Loucy (cell line): ENCODE measurements at regions not wholly inside any gene's neighbourhood (a gene's known extent, or its start where the extent isn't known, plus 50 kb on each side); places are given as distances from the start of the nearest gene placed in this dataset.

Source experiments
- H2AFZ ChIP-seq: fragments of 200-600 bp; sonication (generic); 2 replicates; pipeline ENCODE4 v1.6.0; 2016; ENCODE audit warnings: antibody characterized with exemption, mild to moderate bottlenecking, low read length, moderate library complexity
- H3F3A ChIP-seq: fragments of 200-600 bp; 2 replicates; pipeline ENCODE4 v1.6.0; 2016; ENCODE audit warnings: antibody characterized with exemption, low read depth, mild to moderate bottlenecking
- H3K27me3 ChIP-seq: fragments of 200-600 bp; sonication (generic); 2 replicates; pipeline ENCODE4 v1.6.1; 2014; ENCODE audit warnings: low read length, mild to moderate bottlenecking; ENCODE audit not compliant: insufficient read depth, poor library complexity, severe bottlenecking
- H3K36me3 ChIP-seq: fragments of 200-600 bp; sonication (generic); 2 replicates; pipeline ENCODE4 v1.6.1; 2016; ENCODE audit warnings: low read length; ENCODE audit not compliant: insufficient read depth
- H3K4me1 ChIP-seq: fragments of 200-600 bp; sonication (generic); 2 replicates; pipeline ENCODE4 v1.5.1; 2014; ENCODE audit warnings: low read length, mild to moderate bottlenecking; ENCODE audit not compliant: insufficient read depth, poor library complexity, severe bottlenecking
- H3K4me2 ChIP-seq: fragments of 200-600 bp; sonication (generic); 2 replicates; pipeline ENCODE4 v1.6.0; 2014; ENCODE audit warnings: antibody characterized with exemption, low read length, low read depth, mild to moderate bottlenecking; ENCODE audit not compliant: poor library complexity, severe bottlenecking
- H3K4me3 ChIP-seq: fragments of 200-600 bp; sonication (generic); 2 replicates; pipeline ENCODE4 v1.5.1; 2014; ENCODE audit warnings: low read length, mild to moderate bottlenecking, mixed read lengths; ENCODE audit not compliant: poor library complexity, severe bottlenecking
- H3K79me2 ChIP-seq: fragments of 200-600 bp; sonication (generic); 2 replicates; pipeline ENCODE4 v1.6.1; 2014; ENCODE audit warnings: low read length; ENCODE audit not compliant: insufficient read depth
- H3K9ac ChIP-seq: fragments of 200-600 bp; sonication (generic); 2 replicates; pipeline ENCODE4 v1.6.0; 2014; ENCODE audit warnings: mild to moderate bottlenecking, low read depth, low read length, moderate library complexity; ENCODE audit not compliant: poor library complexity, severe bottlenecking
- H3K9me2 ChIP-seq: fragments of 200-600 bp; sonication (generic); replicated peaks from 2 replicates; pipeline ENCODE4 v1.6.1; 2016; ENCODE audit warnings: low read depth, low read length, mixed read lengths
- H3K9me3 ChIP-seq: fragments of 200-600 bp; sonication (generic); 2 replicates; pipeline ENCODE4 v1.6.1; 2014; ENCODE audit warnings: mild to moderate bottlenecking, antibody characterized with exemption, low read length, low read depth; ENCODE audit not compliant: insufficient read depth
- H4K20me1 ChIP-seq: fragments of 200-600 bp; sonication (generic); 2 replicates; pipeline ENCODE4 v1.6.0; 2014; ENCODE audit warnings: antibody characterized with exemption, low read length, mild to moderate bottlenecking; ENCODE audit not compliant: insufficient read depth, poor library complexity, severe bottlenecking
- CTCF ChIP-seq: fragments of 200-600 bp; sonication (generic); conservative IDR thresholded peaks from 2 replicates; pipeline ENCODE4 v1.5.1; 2014; ENCODE audit warnings: mild to moderate bottlenecking, antibody characterized with exemption, low read length
- EZH2phosphoT487 ChIP-seq: fragments of 200-600 bp; IDR thresholded peaks from 2 replicates; pipeline ENCODE4 v1.6.1; 2018; ENCODE audit warnings: antibody characterized with exemption, mild to moderate bottlenecking, moderate library complexity, borderline replicate concordance

- no peak overlapping the region for H3K4me2 ChIP-seq
Measured at GRCh38 chr12:111105294-111105693, 184.9 kb upstream of the MYL2 start.

GRCh38 chr12:111103583-111103982, 183.2 kb upstream of the MYL2 start:
- Histone ChIP-seq H3K36me3 (no peaks in the 10 kb centered on the region), H3F3A (0 out of 2 replicates have a peak, but pooled peaks cover 4% of the 10 kb centered on the region), H3K9me2 (no peaks in the 10 kb centered on the region), H3K9me3 (no peaks in the 10 kb centered on the region), H2AFZ (no peak overlapping the region), H3K27me3 (no peaks in the 10 kb centered on the region), H3K4me1 (peaks cover 37% of the 10 kb centered on the region), H3K4me2 (peak overlapping the region; percentile 93), H3K4me3 (no peak overlapping the region), H3K9ac (no peak overlapping the region), H4K20me1 (no peaks in the 10 kb centered on the region), H3K79me2 (peaks cover 70% of the 10 kb centered on the region)
- TF ChIP-seq EZH2phosphoT487, result no peak
- TF ChIP-seq CTCF, result no peak

More at GRCh38 chr12:111105294-111105693, 184.9 kb upstream of the MYL2 start:
- H3K36me3 ChIP-seq, result no peaks in the 10 kb centered on the region
- H3K9ac ChIP-seq, result no peak overlapping the region
- no peaks in the 10 kb centered on the region for H3F3A ChIP-seq
- peaks cover 65% of the 10 kb centered on the region for H3K79me2 ChIP-seq
- no peaks in the 10 kb centered on the region for H3K27me3 ChIP-seq
- peaks cover 24% of the 10 kb centered on the region for H3K4me1 ChIP-seq
- no peaks in the 10 kb centered on the region for H3K9me3 ChIP-seq
- H4K20me1 ChIP-seq, result no peaks in the 10 kb centered on the region
- no peaks in the 10 kb centered on the region for H3K9me2 ChIP-seq
- H2AFZ ChIP-seq, result no peak overlapping the region
- no peak overlapping the region for H3K4me3 ChIP-seq
- no peak for TF ChIP-seq EZH2phosphoT487
- TF ChIP-seq CTCF, result no peak

GRCh38 chr12:111102102-111102739, 181.8 kb upstream of the MYL2 start:
- Histone ChIP-seq H3F3A (0 out of 2 replicates have a peak, but pooled peaks cover 4% of the 10 kb centered on the region), H3K79me2 (peaks cover 67% of the 10 kb centered on the region), H3K27me3 (no peaks in the 10 kb centered on the region), H3K4me1 (peaks cover 50% of the 10 kb centered on the region), H3K4me2 (peak overlapping the region; percentile 93), H4K20me1 (no peaks in the 10 kb centered on the region), H3K4me3 (peak overlapping the region; percentile 89), H3K36me3 (no peaks in the 10 kb centered on the region), H3K9me2 (no peaks in the 10 kb centered on the region), H2AFZ (no peak overlapping the region), H3K9ac (peak overlapping the region; percentile 91), H3K9me3 (no peaks in the 10 kb centered on the region)
- TF ChIP-seq EZH2phosphoT487, result no peak
- no peak for TF ChIP-seq CTCF
